Testis (tissue), 2 donors: ENCODE measurements at regions not wholly inside any gene's neighbourhood (a gene's known extent, or its start where the extent isn't known, plus 50 kb on each side); places are given as distances from the start of the nearest gene placed in this dataset.
"Not testable (repeated sequence)": the region's sequence is repeated elsewhere in the genome, so short reads cannot be mapped to it uniquely, and the experiment has no call there.

Experiments
- DNase-seq: peaks from one replicate; pipeline ENCODE4 v3.0.0-alpha.2; 2019
- H3K27ac ChIP-seq, 2 donors: fragments of 200-600 bp; sonication (generic); one replicate each; pipeline ENCODE4 v1.5.1; 2019
- H3K27me3 ChIP-seq: fragments of 200-600 bp; sonication (generic); one replicate; pipeline ENCODE4 v1.5.1; 2019
- H3K36me3 ChIP-seq: fragments of 200-600 bp; sonication (generic); one replicate; pipeline ENCODE4 v1.5.1; 2017; ENCODE audit warnings: low read depth; ENCODE audit errors: missing control alignments
- H3K4me1 ChIP-seq: fragments of 200-600 bp; sonication (generic); one replicate; pipeline ENCODE4 v1.5.1; 2019
- H3K4me3 ChIP-seq, 2 donors: fragments of 200-600 bp; sonication (generic); one replicate each; pipeline ENCODE4 v1.5.1; 2017 to 2019
- H3K9me3 ChIP-seq: fragments of 200-600 bp; sonication (generic); one replicate; pipeline ENCODE4 v1.5.1; 2017
- CTCF ChIP-seq, 3 experiments: fragments of 450-650 bp in 2 of 3; fragments of 200-600 bp in 1 of 3; sonication (generic) in 1 of 3; IDR thresholded peaks; one replicate each; pipeline ENCODE4 v1.5.1; 2016 to 2019; ENCODE audit warnings: antibody characterized with exemption in 3 of 3, mild to moderate bottlenecking in 2 of 3, moderate library complexity in 1 of 3
- POLR2A ChIP-seq: fragments of 450-650 bp; IDR thresholded peaks from one replicate; pipeline ENCODE4 v1.6.1; 2017; ENCODE audit warnings: antibody characterized with exemption, mild to moderate bottlenecking, moderate library complexity
- WGBS, 2 donors: methylation state at CpG; one replicate each; pipeline ENCODE4 v1.1.5; 2018; 5-methylcytosine and 5-hydroxymethylcytosine counted together
- intact Hi-C: fragments of 100-400 bp; cut with DNase I; formaldehyde crosslinking; loops from one replicate; pipeline ENCODE4 v1.15.1; 2023; ENCODE audit warnings: low total_unique reads

GRCh38 chr21:18006691-18007090, 187.5 kb upstream of the C21orf91 start:
- no peak for DNase-seq
- no peak overlapping the region for H3K27ac ChIP-seq
- no peaks in the 10 kb centered on the region for H3K9me3 ChIP-seq
- H3K4me1 ChIP-seq: no peaks in the 10 kb centered on the region
- no peaks in the 10 kb centered on the region for H3K36me3 ChIP-seq
- intact Hi-C loops: no loop called here
- H3K4me3 ChIP-seq: no peak overlapping the region
- no peak for TF ChIP-seq POLR2A
- TF ChIP-seq CTCF (IDR thresholded peaks at IDR 0.05): no peak
- 63 to 87% methylated on average over 2 of the region's 2 CpGs for WGBS, 2 donors
- H3K27me3 ChIP-seq: no peaks in the 10 kb centered on the region

- H3K36me3 ChIP-seq: no peaks in the 10 kb centered on the region
Observed at GRCh38 chr21:18002393-18002792, 183.2 kb upstream of the C21orf91 start.

GRCh38 chr21:18000981-18001686, 182.0 kb upstream of the C21orf91 start:
- Histone ChIP-seq H3K36me3 (no peaks in the 10 kb centered on the region), H3K4me1 (no peaks in the 10 kb centered on the region), H3K27ac (no peak overlapping the region), H3K4me3 (no peak overlapping the region), H3K9me3 (no peaks in the 10 kb centered on the region), H3K27me3 (no peaks in the 10 kb centered on the region)
- DNase-seq: no peak
- TF ChIP-seq CTCF (IDR thresholded peaks at IDR 0.05) (no peak), POLR2A (no peak)
- WGBS, 2 donors: 73 to 86% methylated on average over 3 of the region's 3 CpGs
- intact Hi-C loops: no loop called here

More at GRCh38 chr21:18002393-18002792, 183.2 kb upstream of the C21orf91 start:
- TF ChIP-seq POLR2A (no peak), CTCF (IDR thresholded peaks at IDR 0.05) (no peak)
- DNase-seq: no peak
- H3K4me1 ChIP-seq: no peaks in the 10 kb centered on the region
- intact Hi-C loops: no loop called here
- no peaks in the 10 kb centered on the region for H3K9me3 ChIP-seq
- no peak overlapping the region for H3K4me3 ChIP-seq
- no peaks in the 10 kb centered on the region for H3K27me3 ChIP-seq
- no peak overlapping the region for H3K27ac ChIP-seq
- WGBS, 2 donors: 82 to 87% methylated on average over 2 of the region's 2 CpGs

- H3K36me3 ChIP-seq, H3K4me1 ChIP-seq, H3K4me3 ChIP-seq, H3K27me3 ChIP-seq, H3K9me3 ChIP-seq, intact Hi-C loops, H3K27ac ChIP-seq, DNase-seq: not testable (repeated sequence)
- WGBS, 2 donors: 89 to 94% methylated on average over 4 of the region's 4 CpGs
Observed at GRCh38 chr21:17998599-17998998, 179.4 kb upstream of the C21orf91 start.

GRCh38 chr21:17989780-17990179, 170.6 kb upstream of the C21orf91 start:
- no peaks in the 10 kb centered on the region for H3K9me3 ChIP-seq
- H3K4me3 ChIP-seq: no peak overlapping the region
- DNase-seq: no peak
- intact Hi-C loops: no loop called here
- no peaks in the 10 kb centered on the region for H3K27me3 ChIP-seq
- TF ChIP-seq CTCF (IDR thresholded peaks at IDR 0.05) (no peak), POLR2A (no peak)
- H3K27ac ChIP-seq: no peak overlapping the region
- no peaks in the 10 kb centered on the region for H3K36me3 ChIP-seq
- H3K4me1 ChIP-seq: no peaks in the 10 kb centered on the region
- WGBS, 2 donors: 78 to 86% methylated on average over 3 of the region's 3 CpGs
